ENCODE measurements at regions not wholly inside any gene's neighbourhood (a gene's known extent, or its start where the extent isn't known, plus 50 kb on each side); places are given as distances from the start of the nearest gene placed in this dataset.

DNA sequence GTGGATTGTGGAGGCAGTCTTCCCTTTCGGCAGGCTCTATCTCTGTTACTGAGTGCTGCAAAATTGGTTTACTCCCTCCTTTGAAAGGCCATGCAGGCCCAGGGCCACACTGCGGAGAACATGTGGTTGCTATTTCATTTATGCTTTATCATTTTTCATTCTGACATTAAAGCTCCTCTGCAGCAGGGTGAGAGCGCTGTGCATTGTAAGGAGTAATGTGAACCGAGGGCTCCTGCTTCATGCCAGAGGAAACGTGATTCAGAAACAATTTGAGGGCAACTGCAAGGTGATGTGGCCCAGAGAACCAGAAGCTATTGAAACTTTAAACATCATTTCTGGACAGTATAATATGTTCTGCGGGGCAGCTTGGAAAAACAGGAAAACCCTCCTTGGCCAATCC is 341.6 kb upstream of the NT5C1B start:
- H3K4me3 ChIP-seq (ENCODE audit: low read depth, low read length) = no peak overlapping the region
- DNase-seq (ENCODE audit: low read depth) = peak; percentile 24
- TF ChIP-seq, protein P1, sequence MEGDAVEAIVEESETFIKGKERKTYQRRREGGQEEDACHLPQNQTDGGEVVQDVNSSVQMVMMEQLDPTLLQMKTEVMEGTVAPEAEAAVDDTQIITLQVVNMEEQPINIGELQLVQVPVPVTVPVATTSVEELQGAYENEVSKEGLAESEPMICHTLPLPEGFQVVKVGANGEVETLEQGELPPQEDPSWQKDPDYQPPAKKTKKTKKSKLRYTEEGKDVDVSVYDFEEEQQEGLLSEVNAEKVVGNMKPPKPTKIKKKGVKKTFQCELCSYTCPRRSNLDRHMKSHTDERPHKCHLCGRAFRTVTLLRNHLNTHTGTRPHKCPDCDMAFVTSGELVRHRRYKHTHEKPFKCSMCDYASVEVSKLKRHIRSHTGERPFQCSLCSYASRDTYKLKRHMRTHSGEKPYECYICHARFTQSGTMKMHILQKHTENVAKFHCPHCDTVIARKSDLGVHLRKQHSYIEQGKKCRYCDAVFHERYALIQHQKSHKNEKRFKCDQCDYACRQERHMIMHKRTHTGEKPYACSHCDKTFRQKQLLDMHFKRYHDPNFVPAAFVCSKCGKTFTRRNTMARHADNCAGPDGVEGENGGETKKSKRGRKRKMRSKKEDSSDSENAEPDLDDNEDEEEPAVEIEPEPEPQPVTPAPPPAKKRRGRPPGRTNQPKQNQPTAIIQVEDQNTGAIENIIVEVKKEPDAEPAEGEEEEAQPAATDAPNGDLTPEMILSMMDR (IDR thresholded peaks at IDR 0.05; ENCODE audit: insufficient read depth, low read depth, low read length) = no peak

- no peak overlapping the region for H3K4me3 ChIP-seq (ENCODE audit: low read depth, low read length)
- DNase-seq (ENCODE audit: low read depth) = no peak
- TF ChIP-seq, protein P1 (IDR thresholded peaks at IDR 0.05; ENCODE audit: insufficient read depth, low read depth, low read length) = no peak
Measured at GRCh38 chr2:18927525-18928232, 338.3 kb upstream of the NT5C1B start.

DNA sequence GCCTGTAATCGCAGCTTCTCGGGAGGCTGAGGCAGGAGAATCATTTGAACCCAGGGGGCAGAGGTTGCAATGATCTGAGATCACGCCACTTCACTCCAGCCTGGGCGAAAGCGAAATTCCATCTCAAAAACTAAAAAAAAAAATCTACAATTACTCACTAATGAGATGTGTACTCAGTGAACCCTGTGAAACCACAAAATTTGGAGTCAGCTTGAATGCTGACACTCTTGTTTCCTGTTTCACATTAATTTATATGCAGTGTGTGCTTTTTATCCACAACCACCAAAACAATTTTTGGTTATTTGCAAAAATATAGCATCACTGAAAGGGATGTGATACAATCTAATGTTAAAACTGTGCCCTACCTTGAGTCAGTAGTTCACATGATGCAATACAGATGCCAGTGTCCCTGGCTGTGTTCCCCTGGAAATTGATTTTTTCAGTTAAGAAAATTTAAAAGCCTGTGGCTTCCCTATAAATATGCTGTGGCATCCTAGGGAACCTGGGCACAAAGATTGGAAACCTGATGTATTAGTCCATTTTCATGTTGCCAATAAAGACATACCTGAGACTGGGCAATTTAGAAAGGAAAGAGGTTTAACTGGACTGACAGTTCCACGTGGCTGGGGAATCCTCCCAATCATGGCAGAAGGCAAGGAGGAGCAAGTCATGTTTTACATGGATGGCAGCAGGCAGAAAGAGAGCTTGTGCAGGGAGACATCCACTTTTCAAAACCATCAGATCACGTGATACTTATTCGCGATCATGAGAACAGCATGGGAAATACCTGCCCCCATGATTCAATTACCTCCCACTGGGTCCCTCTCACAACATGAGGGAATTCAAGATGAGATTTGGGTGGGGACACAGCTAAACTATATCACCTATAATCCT is 337.5 kb upstream of the NT5C1B start:
- H3K4me3 ChIP-seq (ENCODE audit: low read depth, low read length) = no peak overlapping the region
- TF ChIP-seq, protein P1 (IDR thresholded peaks at IDR 0.05; ENCODE audit: insufficient read depth, low read depth, low read length) = no peak
- no peak for DNase-seq (ENCODE audit: low read depth)

DNA sequence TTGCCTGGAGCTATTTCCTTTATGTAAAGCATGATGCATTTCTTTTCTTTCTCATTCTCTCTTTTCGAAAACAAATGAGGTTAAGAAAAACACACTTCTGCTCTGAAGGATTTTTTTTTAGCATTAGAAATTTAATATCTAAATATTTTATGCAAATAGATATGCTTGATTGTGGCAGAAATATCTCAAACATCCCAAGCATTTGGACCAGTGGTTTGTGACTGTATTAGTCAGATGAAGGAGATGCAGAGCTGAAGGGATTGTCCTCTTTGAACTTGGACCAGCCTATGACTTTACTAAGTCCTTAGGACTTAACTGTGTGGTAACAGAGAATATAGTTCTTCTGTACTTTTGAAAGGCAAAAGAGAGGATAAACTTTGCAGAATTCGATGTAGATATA is 335.9 kb upstream of the NT5C1B start:
- H3K4me3 ChIP-seq (ENCODE audit: low read depth, low read length) = no peak overlapping the region
- peak; percentile 63 for DNase-seq (ENCODE audit: low read depth)
- TF ChIP-seq, protein P1 (IDR thresholded peaks at IDR 0.05; ENCODE audit: insufficient read depth, low read depth, low read length) = no peak

- DNase-seq (ENCODE audit: low read depth) = peak; percentile 78
Measured at GRCh38 chr2:18924886-18925285, 335.5 kb upstream of the NT5C1B start.

GRCh38 chr2:18924386-18924785 is 335.0 kb upstream of the NT5C1B start:
- DNase-seq (ENCODE audit: low read depth) = no peak
- H3K4me3 ChIP-seq (ENCODE audit: low read depth, low read length) = no peak overlapping the region
- TF ChIP-seq, protein P1 (IDR thresholded peaks at IDR 0.05; ENCODE audit: insufficient read depth, low read depth, low read length) = no peak

More at GRCh38 chr2:18924886-18925285, 335.5 kb upstream of the NT5C1B start:
- no peak overlapping the region for H3K4me3 ChIP-seq (ENCODE audit: low read depth, low read length)
- TF ChIP-seq, protein P1 (IDR thresholded peaks at IDR 0.05; ENCODE audit: insufficient read depth, low read depth, low read length) = no peak

Measured in fibroblast of villous mesenchyme (primary cell).